Endothelial cell of umbilical vein (primary cell): ENCODE measurements at regions not wholly inside any gene's neighbourhood (a gene's known extent, or its start where the extent isn't known, plus 50 kb on each side); places are given as distances from the start of the nearest gene placed in this dataset.

Experiments
- BruUV-seq: library from RNA; stranded (reverse); fragments of 400-500 nt; replicated peaks from 2 replicates; lab custom pipeline; 2021; lab: Mats Ljungman, UMichigan
- CTCF ChIA-PET: fragments of 300-600, 350-600 bp; sonication (Branson Sonifier 250); formaldehyde crosslinking; loops from one replicate; lab custom pipeline; 2021; ENCODE audit warnings: antibody characterized with exemption, inconsistent platforms; lab: Charles Lee
- POLR2A ChIA-PET: fragments of 300-600, 350-600 bp; sonication (Branson Sonifier 250); formaldehyde crosslinking; loops from one replicate; lab custom pipeline; 2021; ENCODE audit warnings: antibody characterized with exemption, inconsistent platforms; lab: Charles Lee
- DNase-seq: peaks from one replicate; pipeline ENCODE4 v3.0.0-alpha.2; 2011; ENCODE audit warnings: low read depth, low spot score
- FAIRE-seq: peaks from 2 replicates; lab custom pipeline; 2011; peaks lifted over from hg19 to GRCh38; lab: Jason Lieb, UNC
- H2AFZ ChIP-seq: 2 replicates; pipeline ENCODE4 v1.6.0; 2012; ENCODE audit warnings: low read depth, low read length, control low read depth, inconsistent platforms
- H3K27ac ChIP-seq: 2 replicates; pipeline ENCODE4 v1.5.1; 2011; ENCODE audit warnings: low read depth, mild to moderate bottlenecking, control low read depth, low read length, moderate library complexity; ENCODE audit not compliant: insufficient read depth
- H3K27me3 ChIP-seq, 2 experiments: 2 replicates each; pipeline versions ENCODE4 v1.6.0 to v1.6.1; 2011; ENCODE audit warnings: low read length in 2 of 2, mixed read lengths in 1 of 2; ENCODE audit not compliant: control insufficient read depth in 2 of 2, insufficient read depth in 2 of 2
- H3K36me3 ChIP-seq, 2 experiments: 2 replicates in 1 of 2; 3 replicates in 1 of 2; pipeline ENCODE4 v1.5.1; 2011; ENCODE audit warnings: low read length in 2 of 2, mild to moderate bottlenecking in 1 of 2, moderate library complexity in 1 of 2; ENCODE audit not compliant: control insufficient read depth in 2 of 2, insufficient read depth in 2 of 2; ENCODE audit errors: extremely low read depth in 1 of 2
- H3K4me1 ChIP-seq: 3 replicates; pipeline ENCODE4 v1.5.1; 2011; ENCODE audit warnings: mild to moderate bottlenecking, low read length; ENCODE audit not compliant: control insufficient read depth, insufficient read depth; ENCODE audit errors: extremely low read depth
- H3K4me2 ChIP-seq: 2 replicates; pipeline ENCODE4 v1.6.1; 2011; ENCODE audit warnings: low read length, control low read depth, mixed read lengths; ENCODE audit not compliant: insufficient read depth
- H3K4me3 ChIP-seq, 3 experiments: fragments of 200-600 bp in 1 of 3; sonication (generic), shearing (Covaris generic) in 1 of 3; replicated peaks in 1 of 3; 2 replicates each; pipeline ENCODE4 v1.5.1; 2011 to 2016; ENCODE audit warnings: control low read depth in 3 of 3, low read length in 3 of 3, mild to moderate bottlenecking in 2 of 3, inconsistent platforms in 1 of 3, low read depth in 1 of 3, moderate library complexity in 1 of 3; ENCODE audit not compliant: insufficient read depth in 1 of 3
- H3K79me2 ChIP-seq: 2 replicates; pipeline ENCODE4 v1.6.0; 2012; ENCODE audit warnings: low read length, inconsistent platforms; ENCODE audit not compliant: control insufficient read depth, insufficient read depth
- H3K9ac ChIP-seq: replicated peaks from 2 replicates; pipeline ENCODE3; 2011; ENCODE audit warnings: low read length, control low read depth; ENCODE audit not compliant: insufficient read depth; ENCODE audit errors: extremely low read depth
- H3K9me1 ChIP-seq: replicated peaks from 3 replicates; pipeline ENCODE4 v1.6.0; 2011; ENCODE audit warnings: mild to moderate bottlenecking, low read length; ENCODE audit not compliant: control insufficient read depth, insufficient read depth; ENCODE audit errors: extremely low read depth
- H3K9me3 ChIP-seq: replicated peaks from 2 replicates; pipeline ENCODE4 v1.5.1; 2012; ENCODE audit warnings: low read length, inconsistent platforms; ENCODE audit not compliant: control insufficient read depth, insufficient read depth
- H4K20me1 ChIP-seq: replicated peaks from 2 replicates; pipeline ENCODE3; 2011; ENCODE audit warnings: mild to moderate bottlenecking, low read length; ENCODE audit not compliant: control insufficient read depth, insufficient read depth; ENCODE audit errors: extremely low read depth
- CTCF ChIP-seq, 2 donors: IDR thresholded peaks; 1 replicate in 1 of 2; 2 replicates in 1 of 2; pipeline ENCODE4 v1.5.1; 2011; ENCODE audit warnings: low read length in 2 of 2, mild to moderate bottlenecking in 2 of 2, moderate library complexity in 2 of 2, control low read depth in 1 of 2, inconsistent platforms in 1 of 2, low read depth in 1 of 2; ENCODE audit not compliant: insufficient read depth in 1 of 2; ENCODE audit errors: extremely low read depth in 1 of 2
- EZH2 ChIP-seq: IDR thresholded peaks from 2 replicates; pipeline ENCODE4 v1.6.1; 2012; ENCODE audit warnings: borderline replicate concordance, low read depth, mild to moderate bottlenecking, moderate library complexity, low read length, inconsistent platforms; ENCODE audit not compliant: severe bottlenecking
- FOS ChIP-seq: IDR thresholded peaks from 2 replicates; pipeline ENCODE4 v1.6.1; 2011; ENCODE audit warnings: mild to moderate bottlenecking, low read length, moderate library complexity, borderline replicate concordance; ENCODE audit not compliant: insufficient read depth
- GATA2 ChIP-seq: IDR thresholded peaks from 2 replicates; pipeline ENCODE4 v1.7.0; 2011; ENCODE audit warnings: low read depth, mild to moderate bottlenecking, moderate library complexity, mixed read lengths, low read length; ENCODE audit not compliant: insufficient read length, insufficient read depth
- JUN ChIP-seq: IDR thresholded peaks from 2 replicates; pipeline ENCODE4 v1.6.1; 2011; ENCODE audit warnings: borderline replicate concordance, low read depth; ENCODE audit not compliant: insufficient read length, insufficient read depth
- MYC ChIP-seq: IDR thresholded peaks from one replicate; pipeline ENCODE4 v1.6.1; 2011; ENCODE audit warnings: mild to moderate bottlenecking, low read depth, low read length
- POLR2A ChIP-seq: IDR thresholded peaks from 2 replicates; pipeline ENCODE4 v1.6.1; 2012; ENCODE audit warnings: low read depth, mild to moderate bottlenecking, control low read depth, low read length
- POLR2AphosphoS5 ChIP-seq: IDR thresholded peaks from 2 replicates; pipeline ENCODE4 v1.6.1; 2012; ENCODE audit warnings: low read depth, mild to moderate bottlenecking, control low read depth, low read length, moderate library complexity; ENCODE audit not compliant: insufficient read depth
- dilution Hi-C: fragments of 300-500 bp; cut with MboI; formaldehyde crosslinking; loops from one replicate; pipeline ENCODE4 v1.15.0; 2019; ENCODE audit warnings: low sequenced_read_pairs; ENCODE audit not compliant: extremely low pct_ligation_motif_present
- intact Hi-C: fragments of 100-400 bp; cut with micrococcal nuclease; formaldehyde crosslinking; loops from one replicate; pipeline ENCODE4 v1.10.0; 2022
- TF ChIP-seq, protein P1 (sequence below): IDR thresholded peaks from 2 replicates; pipeline ENCODE4 v1.6.1; 2011; ENCODE audit not compliant: insufficient read depth, insufficient read length

GRCh38 chr7:31271641-31272405 is 68.7 kb downstream of the NEUROD6 start:
- Histone ChIP-seq H2AFZ (no peak overlapping the region), H3K9me3 (no peaks in the 10 kb centered on the region), H3K9me1 (no peaks in the 10 kb centered on the region), H3K27me3 (no peaks in the 10 kb centered on the region), H4K20me1 (no peaks in the 10 kb centered on the region), H3K27ac (no peak overlapping the region), H3K36me3 (no peaks in the 10 kb centered on the region), H3K4me1 (no peaks in the 10 kb centered on the region), H3K4me2 (no peak overlapping the region), H3K79me2 (no peaks in the 10 kb centered on the region), H3K4me3 (no peak overlapping the region), H3K9ac (no peak overlapping the region)
- DNase-seq (no peak), FAIRE-seq (no peak)
- TF ChIP-seq MYC (no peak), EZH2 (no peak), POLR2AphosphoS5 (no peak), FOS (no peak), GATA2 (no peak), POLR2A (no peak), JUN (no peak), CTCF (IDR thresholded peaks at IDR 0.05; ENCODE audit: extremely low read depth in 1 of 2, insufficient read depth in 1 of 2, low read depth in 1 of 2, low read length in 2 of 2) (no peak)
- TF ChIP-seq, protein P1, sequence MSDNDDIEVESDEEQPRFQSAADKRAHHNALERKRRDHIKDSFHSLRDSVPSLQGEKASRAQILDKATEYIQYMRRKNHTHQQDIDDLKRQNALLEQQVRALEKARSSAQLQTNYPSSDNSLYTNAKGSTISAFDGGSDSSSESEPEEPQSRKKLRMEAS, result no peak
- ChIA-PET POLR2A (no interaction called here), CTCF (no interaction called here)
- intact Hi-C loops (no loop called here), dilution Hi-C loops (no loop called here)
- no TSS peak for BruUV-seq
